ENCODE measurements at regions not wholly inside any gene's neighbourhood (a gene's known extent, or its start where the extent isn't known, plus 50 kb on each side); places are given as distances from the start of the nearest gene placed in this dataset.

- TF ChIP-seq CTCF (IDR thresholded peaks at IDR 0.05) (no peak), YY1 (IDR thresholded peaks at IDR 0.05; ENCODE audit: low read depth) (no peak), SIN3A (IDR thresholded peaks at IDR 0.05; ENCODE audit: borderline replicate concordance, low read depth, low read length) (no peak), TCF12 (IDR thresholded peaks at IDR 0.05) (no peak), RFX5 (IDR thresholded peaks at IDR 0.05; ENCODE audit: low read length) (no peak), GATA2 (CRISPR knock-in tag; IDR thresholded peaks at IDR 0.05) (no peak), RAD21 (IDR thresholded peaks at IDR 0.05; ENCODE audit: low read length) (no peak), MXI1 (IDR thresholded peaks at IDR 0.05; ENCODE audit: low read depth, low read length) (no peak), EZH2phosphoT487 (IDR thresholded peaks at IDR 0.05; ENCODE audit: borderline replicate concordance, low read depth) (no peak), EP300 (IDR thresholded peaks at IDR 0.05; ENCODE audit: borderline replicate concordance in 1 of 2, low read depth in 1 of 2, low read length in 1 of 2) (no peak), GABPA (IDR thresholded peaks at IDR 0.05; ENCODE audit: low read depth) (no peak), JUND (IDR thresholded peaks at IDR 0.05) (no peak), NRF1 (IDR thresholded peaks at IDR 0.05; ENCODE audit: low read depth, low read length) (no peak), POLR2AphosphoS5 (IDR thresholded peaks at IDR 0.05; ENCODE audit: low read depth, low read length) (no peak)
Observed at GRCh38 chr20:4490606-4491280, 195.5 kb upstream of the PRNP start.

Measured in SK-N-SH (cell line).